GM18870 (cell line): ENCODE measurements at regions not wholly inside any gene's neighbourhood (a gene's known extent, or its start where the extent isn't known, plus 50 kb on each side); places are given as distances from the start of the nearest gene placed in this dataset.

ENCODE experiments used
- ATAC-seq: cut with Tn5 transposase; IDR thresholded peaks from one replicate; pipeline ENCODE4 v1.9.1; 2021; ENCODE audit warnings: moderate library complexity; ENCODE audit not compliant: unreplicated experiment

- ATAC-seq: no peak
These were observed 105.0 kb downstream of the ACER2 start for GRCh38 chr9:19513671-19514275.

- ATAC-seq: no peak
These were observed 103.5 kb downstream of the ACER2 start for GRCh38 chr9:19512103-19512832.

- ATAC-seq: no peak
These were observed 102.9 kb downstream of the ACER2 start for GRCh38 chr9:19511694-19512093.

GRCh38 chr9:19510907-19511306 is 102.1 kb downstream of the ACER2 start:
- ATAC-seq: no peak
